PC-9 (cell line): ENCODE measurements at regions not wholly inside any gene's neighbourhood (a gene's known extent, or its start where the extent isn't known, plus 50 kb on each side); places are given as distances from the start of the nearest gene placed in this dataset.

Experiments used
- BruUV-seq: library from RNA; stranded (reverse); fragments of 400-500 nt; replicated peaks from 2 replicates; lab custom pipeline; 2021; lab: Mats Ljungman, UMichigan
- CTCF ChIA-PET: fragments of 300-600 bp; sonication (Branson Sonifier 250); formaldehyde crosslinking; loops from one replicate; lab custom pipeline; 2022; ENCODE audit warnings: antibody characterized with exemption; lab: Charles Lee
- POLR2A ChIA-PET: fragments of 300-600 bp; sonication (Branson Sonifier 250); formaldehyde crosslinking; loops from one replicate; lab custom pipeline; 2022; ENCODE audit warnings: antibody characterized with exemption; ENCODE audit not compliant: unreplicated experiment; lab: Charles Lee
- DNase-seq, 2 experiments: peaks; one replicate each; pipeline versions ENCODE4 v3.0.0 to v3.0.0-alpha.2; 2015 to 2022; ENCODE audit warnings: mixed read lengths in 1 of 2
- H2AFZ ChIP-seq: fragments of 200-600 bp; sonication (generic); 2 replicates; pipeline ENCODE4 v1.8.1; 2017; ENCODE audit warnings: antibody characterized with exemption
- H3F3A ChIP-seq: fragments of 200-600 bp; sonication (generic); 2 replicates; pipeline ENCODE4 v1.8.1; 2017; ENCODE audit warnings: antibody characterized with exemption, mild to moderate bottlenecking, low read depth; ENCODE audit not compliant: insufficient read depth
- H3K27ac ChIP-seq: fragments of 200-600 bp; sonication (generic); 2 replicates; pipeline ENCODE4 v1.6.1; 2016; ENCODE audit warnings: mixed run types
- H3K27me3 ChIP-seq: fragments of 200-600 bp; sonication (generic); 2 replicates; pipeline ENCODE4 v1.6.1; 2016; ENCODE audit warnings: low read depth, mixed run types; ENCODE audit not compliant: insufficient read depth
- H3K36me3 ChIP-seq: fragments of 200-600 bp; sonication (generic); 2 replicates; pipeline ENCODE4 v1.6.1; 2016; ENCODE audit warnings: low read depth, mixed run types
- H3K4me1 ChIP-seq: fragments of 200-600 bp; sonication (generic); replicated peaks from 2 replicates; pipeline ENCODE4 v1.6.1; 2016; ENCODE audit warnings: mixed run types; ENCODE audit not compliant: insufficient read depth
- H3K4me2 ChIP-seq: fragments of 200-600 bp; sonication (generic); 2 replicates; pipeline ENCODE4 v1.6.1; 2017; ENCODE audit warnings: mixed run types
- H3K4me3 ChIP-seq: fragments of 200-600 bp; sonication (generic); 2 replicates; pipeline ENCODE4 v1.6.1; 2016; ENCODE audit warnings: mixed run types
- H3K79me2 ChIP-seq: fragments of 200-600 bp; sonication (generic); 2 replicates; pipeline ENCODE4 v1.6.1; 2017; ENCODE audit warnings: low read depth, mixed run types
- H3K9me2 ChIP-seq: fragments of 200-600 bp; sonication (generic); 2 replicates; pipeline ENCODE4 v1.8.1; 2017; ENCODE audit warnings: mild to moderate bottlenecking; ENCODE audit not compliant: insufficient read depth
- H3K9me3 ChIP-seq: fragments of 200-600 bp; sonication (generic); 2 replicates; pipeline ENCODE4 v1.8.1; 2016; ENCODE audit warnings: low read depth; ENCODE audit not compliant: insufficient read depth
- H4K20me1 ChIP-seq: fragments of 200-600 bp; sonication (generic); 2 replicates; pipeline ENCODE4 v1.8.1; 2017; ENCODE audit not compliant: insufficient read depth
- EZH2 ChIP-seq: fragments of 200-600 bp; sonication (generic); IDR thresholded peaks from 2 replicates; pipeline ENCODE4 v1.8.0; 2017; ENCODE audit warnings: antibody characterized with exemption, low read depth
- intact Hi-C: fragments of 100-400 bp; cut with micrococcal nuclease; formaldehyde crosslinking; loops from one replicate; pipeline ENCODE4 v1.10.0; 2022; ENCODE audit not compliant: unreplicated experiment
- TF ChIP-seq, protein P1 (sequence below): fragments of 200-600 bp; sonication (generic); conservative IDR thresholded peaks from 2 replicates; pipeline ENCODE4 v1.6.1; 2017; ENCODE audit warnings: mixed run types, antibody characterized with exemption, mild to moderate bottlenecking, moderate library complexity

DNA sequence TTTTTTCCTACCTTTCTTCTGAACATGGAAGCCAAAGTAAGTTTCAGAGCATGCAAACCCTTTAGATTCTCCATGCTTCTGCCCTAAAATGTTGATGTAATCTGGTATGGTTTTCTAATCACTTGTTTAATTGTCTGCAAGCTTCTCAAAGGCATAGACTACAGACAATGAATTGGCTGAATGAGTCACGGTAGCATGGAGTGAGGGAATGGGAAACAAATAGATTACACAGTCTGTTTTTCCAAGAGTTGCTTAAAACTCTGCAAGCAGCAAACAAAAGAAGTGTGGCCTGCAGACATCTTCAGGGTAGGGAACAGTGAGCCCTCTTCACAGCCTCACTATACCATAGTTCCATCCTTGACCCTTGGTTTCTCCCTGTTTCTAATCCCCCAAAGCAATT is 326.0 kb downstream of the BARHL2 start:
- H3F3A ChIP-seq: no peaks in the 10 kb centered on the region
- H4K20me1 ChIP-seq: no peaks in the 10 kb centered on the region
- no peak overlapping the region for H2AFZ ChIP-seq
- H3K27ac ChIP-seq: no peak overlapping the region
- no TSS peak for BruUV-seq
- peaks cover 17% of the 10 kb centered on the region; the same call in 1 of the 2 replicates for H3K4me1 ChIP-seq
- H3K9me2 ChIP-seq: no peaks in the 10 kb centered on the region
- intact Hi-C loops: no loop called here
- no peak overlapping the region for H3K4me3 ChIP-seq
- TF ChIP-seq, protein P1, sequence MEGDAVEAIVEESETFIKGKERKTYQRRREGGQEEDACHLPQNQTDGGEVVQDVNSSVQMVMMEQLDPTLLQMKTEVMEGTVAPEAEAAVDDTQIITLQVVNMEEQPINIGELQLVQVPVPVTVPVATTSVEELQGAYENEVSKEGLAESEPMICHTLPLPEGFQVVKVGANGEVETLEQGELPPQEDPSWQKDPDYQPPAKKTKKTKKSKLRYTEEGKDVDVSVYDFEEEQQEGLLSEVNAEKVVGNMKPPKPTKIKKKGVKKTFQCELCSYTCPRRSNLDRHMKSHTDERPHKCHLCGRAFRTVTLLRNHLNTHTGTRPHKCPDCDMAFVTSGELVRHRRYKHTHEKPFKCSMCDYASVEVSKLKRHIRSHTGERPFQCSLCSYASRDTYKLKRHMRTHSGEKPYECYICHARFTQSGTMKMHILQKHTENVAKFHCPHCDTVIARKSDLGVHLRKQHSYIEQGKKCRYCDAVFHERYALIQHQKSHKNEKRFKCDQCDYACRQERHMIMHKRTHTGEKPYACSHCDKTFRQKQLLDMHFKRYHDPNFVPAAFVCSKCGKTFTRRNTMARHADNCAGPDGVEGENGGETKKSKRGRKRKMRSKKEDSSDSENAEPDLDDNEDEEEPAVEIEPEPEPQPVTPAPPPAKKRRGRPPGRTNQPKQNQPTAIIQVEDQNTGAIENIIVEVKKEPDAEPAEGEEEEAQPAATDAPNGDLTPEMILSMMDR: no peak
- no peak for TF ChIP-seq EZH2
- POLR2A ChIA-PET: no interaction called here
- no peak overlapping the region for H3K4me2 ChIP-seq
- no peaks in the 10 kb centered on the region for H3K79me2 ChIP-seq
- DNase-seq: no peak
- no peaks in the 10 kb centered on the region for H3K9me3 ChIP-seq
- H3K27me3 ChIP-seq: no peaks in the 10 kb centered on the region
- CTCF ChIA-PET: no interaction called here
- H3K36me3 ChIP-seq: no peaks in the 10 kb centered on the region

DNA sequence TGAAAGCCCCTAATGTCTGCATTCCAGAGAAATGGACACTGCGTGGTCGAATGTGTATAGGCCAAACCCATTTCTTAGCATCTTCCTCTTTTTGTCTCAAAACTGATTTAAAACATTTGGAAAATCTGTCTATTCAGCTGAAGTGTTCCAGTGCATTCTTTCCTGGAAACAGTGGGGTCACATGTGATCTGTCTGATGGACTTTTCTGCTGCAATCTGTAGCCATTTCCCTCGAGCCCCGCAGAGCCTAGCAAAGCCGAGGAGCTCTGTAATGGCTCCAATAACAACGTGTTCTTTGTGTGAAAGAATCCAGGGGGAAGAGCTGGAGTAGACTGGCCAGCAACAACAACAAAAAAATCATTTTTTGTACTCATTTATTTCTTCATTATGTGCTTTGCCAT is 329.3 kb downstream of the BARHL2 start:
- peaks cover 12% of the 10 kb centered on the region; the same call in 1 of the 2 replicates for H3K4me1 ChIP-seq
- no peak overlapping the region for H3K4me3 ChIP-seq
- no peaks in the 10 kb centered on the region for H3F3A ChIP-seq
- no peaks in the 10 kb centered on the region for H3K9me2 ChIP-seq
- DNase-seq: no peak
- H3K9me3 ChIP-seq: no peaks in the 10 kb centered on the region
- no peak overlapping the region for H3K27ac ChIP-seq
- BruUV-seq: no TSS peak
- H3K27me3 ChIP-seq: no peaks in the 10 kb centered on the region
- H2AFZ ChIP-seq: no peak overlapping the region
- CTCF ChIA-PET: no interaction called here
- TF ChIP-seq, protein P1: no peak
- TF ChIP-seq EZH2: no peak
- no peaks in the 10 kb centered on the region for H3K36me3 ChIP-seq
- H3K79me2 ChIP-seq: no peaks in the 10 kb centered on the region
- POLR2A ChIA-PET: no interaction called here
- no peak overlapping the region for H3K4me2 ChIP-seq
- intact Hi-C loops: no loop called here
- H4K20me1 ChIP-seq: no peaks in the 10 kb centered on the region

DNA sequence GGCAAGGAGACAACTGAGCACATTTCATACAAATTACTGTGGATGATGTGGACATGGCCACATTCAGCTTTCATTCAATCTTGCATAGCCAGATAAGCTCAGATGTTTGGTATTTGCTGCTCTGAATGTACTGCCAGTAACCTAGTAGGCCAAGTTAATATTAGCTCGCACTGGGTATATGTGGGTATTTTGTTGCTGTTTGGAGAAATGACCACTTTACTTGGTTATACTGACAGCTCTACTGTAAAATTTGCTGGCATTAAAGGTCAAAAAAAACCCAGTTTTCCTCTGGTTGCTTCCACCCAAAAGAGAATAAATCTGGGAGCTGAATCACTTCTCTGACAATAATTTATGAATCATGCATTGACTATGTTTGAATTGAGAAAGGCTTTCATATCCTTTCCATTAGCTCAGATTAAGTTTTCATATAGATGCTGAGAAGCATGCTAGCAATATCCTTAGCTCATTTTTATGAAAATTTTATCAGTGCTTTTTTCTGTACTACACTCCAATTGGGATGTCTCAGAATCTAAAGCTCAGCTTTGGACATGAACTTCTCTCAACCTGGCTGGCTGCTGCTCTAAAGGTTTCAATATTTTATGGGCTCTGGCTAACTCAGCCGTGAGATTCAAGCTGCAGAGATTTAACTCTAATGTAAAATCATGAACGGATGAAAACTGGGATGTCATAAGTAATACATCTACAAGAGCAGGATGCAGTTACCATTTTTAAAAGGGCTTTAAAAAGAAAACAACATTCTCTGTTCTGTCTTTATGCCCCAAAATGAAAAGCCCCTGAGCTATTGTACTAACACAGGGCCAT is 330.0 kb downstream of the BARHL2 start:
- H3F3A ChIP-seq: no peaks in the 10 kb centered on the region
- CTCF ChIA-PET: no interaction called here
- peak in 1 of 2 experiments; percentile 55 for DNase-seq
- no peak overlapping the region for H3K4me3 ChIP-seq
- no TSS peak for BruUV-seq
- no peak overlapping the region for H3K4me2 ChIP-seq
- no peak overlapping the region for H3K27ac ChIP-seq
- H3K27me3 ChIP-seq: no peaks in the 10 kb centered on the region
- no peaks in the 10 kb centered on the region for H3K9me2 ChIP-seq
- no peak for TF ChIP-seq EZH2
- TF ChIP-seq, protein P1: no peak
- H3K36me3 ChIP-seq: no peaks in the 10 kb centered on the region
- intact Hi-C loops: no loop called here
- H3K4me1 ChIP-seq: peaks cover 12% of the 10 kb centered on the region; the same call in 1 of the 2 replicates
- no peak overlapping the region for H2AFZ ChIP-seq
- POLR2A ChIA-PET: interaction anchor here (0.5 kb wide), 1 partner anchor 549 kb away, joined by 3 read pairs; no protein-coding TSS in a partner anchor
- no peaks in the 10 kb centered on the region for H3K79me2 ChIP-seq
- no peaks in the 10 kb centered on the region for H4K20me1 ChIP-seq
- H3K9me3 ChIP-seq: no peaks in the 10 kb centered on the region
